NOMO-1 (cell line): ENCODE measurements at regions not wholly inside any gene's neighbourhood (a gene's known extent, or its start where the extent isn't known, plus 50 kb on each side); places are given as distances from the start of the nearest gene placed in this dataset.

Experiments
- DNase-seq, 2 experiments: peaks; one replicate each; lab custom pipeline; 2025; ENCODE audit not compliant: unreplicated experiment in 2 of 2; lab: John Stamatoyannopoulos, UW

- DNase-seq, result no peak
These were observed 1179.8 kb downstream of the BRD1 start for GRCh38 chr22:48647606-48648515.

GRCh38 chr22:48647051-48647450 lies 1180.6 kb downstream of the BRD1 start:
- DNase-seq, result no peak

DNA sequence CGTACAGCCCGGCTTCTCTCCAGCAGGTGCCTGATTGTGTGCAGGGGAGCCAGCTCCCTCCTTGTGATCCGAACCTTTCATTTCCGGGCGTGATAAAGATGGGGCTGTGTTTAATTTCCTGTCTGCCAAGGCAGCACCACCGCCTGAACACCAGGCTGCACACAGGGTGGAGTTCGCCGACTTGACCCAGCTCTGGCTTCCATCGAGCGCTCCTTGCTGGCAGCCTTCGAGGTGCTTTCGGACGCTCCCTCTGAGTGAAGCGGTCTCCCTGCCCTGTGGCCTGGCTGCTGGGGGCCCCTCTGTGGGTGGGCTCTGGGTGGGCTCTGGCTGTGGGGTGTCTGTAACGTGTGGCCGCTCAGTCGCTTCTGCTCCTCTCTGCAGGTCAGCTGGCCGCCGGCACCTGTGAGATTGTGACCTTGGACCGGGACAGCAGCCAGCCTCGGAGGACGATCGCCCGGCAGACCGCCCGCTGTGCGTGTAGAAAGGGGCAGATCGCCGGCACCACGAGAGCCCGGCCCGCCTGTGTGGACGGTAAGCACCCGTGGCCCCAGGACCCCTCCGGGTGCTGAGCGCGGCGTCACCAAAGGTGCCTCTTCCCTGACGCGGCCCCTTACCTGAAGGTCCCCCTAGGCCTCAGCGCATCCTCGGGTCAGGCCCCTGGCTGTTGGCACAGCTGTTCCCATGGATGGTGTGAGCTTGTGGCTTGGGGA lies 1181.3 kb downstream of the BRD1 start:
- no peak for DNase-seq

- no peak for DNase-seq
These were observed 1181.9 kb downstream of the BRD1 start for GRCh38 chr22:48645766-48646165.

DNA sequence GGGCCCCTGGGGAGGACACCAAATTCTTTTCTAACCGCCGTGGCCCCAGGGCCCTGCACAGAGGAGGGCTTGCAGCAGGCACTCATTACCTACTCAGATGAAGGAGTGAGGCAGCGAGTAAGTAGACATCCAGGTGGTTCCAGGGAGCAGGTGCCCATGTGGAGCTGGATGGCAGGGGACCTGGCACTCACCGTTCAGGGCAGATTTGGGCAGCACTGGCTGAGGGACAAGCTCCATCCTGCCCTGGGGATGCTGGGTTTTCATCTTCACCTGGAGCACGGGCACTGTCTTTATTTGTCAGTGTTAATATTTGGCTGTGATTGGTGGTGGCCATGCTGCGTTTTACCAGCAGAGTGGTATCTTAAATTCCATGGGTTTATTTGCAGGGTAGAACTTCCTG lies 1182.7 kb downstream of the BRD1 start:
- DNase-seq, result no peak

GRCh38 chr22:48644108-48644507 lies 1183.6 kb downstream of the BRD1 start:
- DNase-seq, result no peak

GRCh38 chr22:48643066-48643731 lies 1184.5 kb downstream of the BRD1 start:
- DNase-seq, result no peak

GRCh38 chr22:48642550-48642949 lies 1185.1 kb downstream of the BRD1 start:
- no peak for DNase-seq

DNA sequence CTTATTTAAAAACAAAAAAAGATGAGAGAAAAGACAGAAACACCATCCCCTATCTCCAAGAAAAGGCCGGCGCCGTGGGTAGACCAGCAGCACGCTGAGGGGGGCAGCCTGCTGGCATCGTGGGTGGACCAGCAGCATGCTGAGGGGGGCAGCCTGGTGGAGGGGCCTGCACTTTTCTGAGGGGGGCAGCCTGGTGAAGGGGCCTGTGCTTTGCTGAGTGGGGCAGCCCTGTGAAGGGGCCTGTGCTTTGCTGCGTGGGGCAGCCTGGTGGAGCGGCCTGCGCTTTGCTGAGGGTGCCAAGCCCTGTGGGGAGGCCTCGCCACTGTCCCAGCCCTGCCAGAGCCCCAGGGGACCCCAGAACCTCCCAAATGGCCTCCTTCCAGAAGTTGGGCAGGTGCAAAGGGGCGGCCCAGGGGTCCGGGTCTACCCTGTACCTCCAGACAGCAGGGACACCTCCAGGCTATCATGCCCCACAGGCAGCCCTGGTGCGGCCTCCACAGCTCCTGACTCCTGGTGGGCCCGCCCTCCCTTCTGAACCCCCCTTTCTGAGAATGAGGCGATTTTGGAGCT lies 1185.7 kb downstream of the BRD1 start:
- no peak for DNase-seq

DNA sequence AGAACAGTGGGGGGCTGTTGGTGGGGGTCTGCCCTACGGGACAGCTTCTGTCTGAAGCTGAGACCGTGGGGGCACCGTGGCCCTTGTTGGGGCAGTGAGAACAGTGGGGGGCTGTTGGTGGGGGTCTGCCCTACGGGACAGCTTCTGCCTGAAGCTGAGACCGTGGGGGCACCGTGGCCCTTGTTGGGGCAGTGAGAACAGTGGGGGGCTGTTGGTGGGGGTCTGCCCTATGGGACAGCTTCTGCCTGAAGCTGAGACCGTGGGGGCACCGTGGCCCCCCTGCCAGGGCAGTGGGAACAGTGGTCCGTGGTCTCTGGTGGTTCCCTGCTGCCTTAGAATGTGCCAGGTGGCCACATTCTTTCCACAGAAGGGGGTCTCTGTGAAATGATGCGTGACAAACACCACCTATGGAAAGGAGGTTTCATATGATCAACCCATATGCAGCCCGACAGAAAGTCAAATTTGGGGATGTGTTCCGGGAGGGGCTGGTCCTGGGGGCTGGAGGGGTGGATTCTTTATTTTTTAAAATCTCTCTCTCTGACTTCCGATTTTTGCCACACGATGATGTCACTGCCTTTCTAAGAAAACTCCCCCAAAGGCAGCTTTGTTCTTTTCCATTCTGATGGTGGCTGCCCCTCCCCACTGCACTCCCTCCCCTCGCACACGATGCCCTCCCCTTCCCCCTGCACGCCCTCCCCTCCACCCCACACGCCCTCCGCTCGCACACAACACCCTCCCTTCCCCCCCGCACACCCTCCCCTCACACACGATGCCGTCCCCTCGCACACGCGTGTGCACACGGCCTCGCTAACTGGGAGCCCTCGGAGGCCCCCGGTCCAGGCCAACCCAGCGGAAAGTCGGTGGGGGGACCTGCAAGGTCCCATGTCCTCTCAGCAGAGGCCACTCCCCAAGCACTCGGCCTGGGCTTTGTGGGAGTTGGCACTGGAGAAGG lies 1186.5 kb downstream of the BRD1 start:
- DNase-seq, result no peak

GRCh38 chr22:48639896-48640748 lies 1187.6 kb downstream of the BRD1 start:
- no peak for DNase-seq

DNA sequence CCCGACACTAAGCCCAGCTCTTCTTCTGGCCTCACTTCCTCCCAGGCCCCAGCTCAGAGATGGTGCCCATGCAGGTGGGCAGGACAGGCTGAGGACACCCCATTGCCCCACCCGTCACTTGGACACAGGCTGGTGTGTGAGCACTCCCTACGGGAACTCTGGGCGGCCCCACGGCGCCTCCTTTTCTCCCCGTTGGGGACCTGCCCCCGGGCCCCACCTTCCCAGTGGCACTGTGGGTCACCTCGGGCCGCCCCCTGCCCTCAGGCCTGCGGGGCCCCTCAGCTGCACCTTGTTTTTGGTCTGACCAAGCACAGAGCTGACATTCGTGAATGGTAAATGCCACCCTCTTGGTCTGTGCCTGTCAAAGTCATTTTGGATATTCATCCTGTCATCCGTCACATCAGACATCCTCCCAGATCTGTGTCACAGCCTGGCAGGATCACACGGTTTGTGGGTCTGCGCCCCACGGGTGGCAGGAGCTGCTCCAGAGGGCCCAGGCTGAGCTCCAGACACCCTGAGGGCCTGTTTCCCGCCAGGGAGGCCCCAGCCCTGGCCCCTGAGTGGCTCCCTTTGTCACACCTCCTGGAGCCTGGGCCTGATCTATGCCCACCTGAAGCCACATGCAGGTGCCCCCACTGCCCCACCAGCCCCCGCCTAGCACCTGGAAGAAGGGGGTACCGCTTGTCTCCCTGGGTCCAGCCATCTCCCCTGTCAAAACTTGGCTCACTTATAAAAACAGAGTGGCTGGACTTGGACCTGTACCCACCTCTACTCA lies 1188.5 kb downstream of the BRD1 start:
- DNase-seq, result no peak

- DNase-seq, result no peak
These were observed 1190.4 kb downstream of the BRD1 start for GRCh38 chr22:48637231-48637630.

DNA sequence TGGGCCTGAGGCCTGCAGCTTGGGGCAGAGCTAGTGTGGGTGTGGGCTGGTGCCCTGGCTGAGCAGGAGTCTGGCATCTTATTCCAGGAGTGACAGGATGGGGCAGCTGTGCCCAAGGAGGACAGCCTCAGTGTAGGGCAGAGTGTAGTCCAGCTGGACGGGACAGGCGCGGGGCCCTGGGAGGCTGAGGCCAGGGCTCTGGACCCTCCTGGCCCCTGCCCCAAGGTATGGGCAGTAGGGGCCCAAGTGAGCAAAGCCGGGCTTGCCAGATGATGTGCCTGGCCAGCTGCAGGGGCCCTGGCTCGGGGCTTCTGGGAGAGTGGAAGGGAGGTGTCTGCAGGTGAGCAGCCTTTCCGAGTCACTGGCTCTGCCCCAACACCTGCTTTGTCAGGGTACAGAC lies 1190.9 kb downstream of the BRD1 start:
- no peak for DNase-seq

DNA sequence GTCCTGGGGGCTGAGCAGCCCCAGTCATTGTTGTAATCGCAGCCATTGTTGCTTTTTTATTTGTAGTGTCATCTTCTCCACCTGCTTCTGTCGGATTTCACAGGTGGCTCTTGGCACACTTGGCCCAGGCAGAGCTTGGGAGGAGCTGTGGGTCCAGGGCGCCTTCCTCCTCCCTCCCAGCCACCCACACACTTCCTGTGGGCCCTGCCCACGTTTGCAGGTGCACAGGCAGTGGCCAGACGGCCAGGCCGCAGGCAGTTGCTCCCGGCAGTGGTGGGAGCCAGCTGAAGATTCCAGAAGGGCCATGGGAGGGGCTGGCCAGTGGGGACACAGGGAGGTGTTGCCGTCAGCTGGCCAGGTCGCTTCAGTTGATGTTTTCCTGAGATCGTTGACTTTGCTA lies 1191.9 kb downstream of the BRD1 start:
- DNase-seq, result no peak

DNA sequence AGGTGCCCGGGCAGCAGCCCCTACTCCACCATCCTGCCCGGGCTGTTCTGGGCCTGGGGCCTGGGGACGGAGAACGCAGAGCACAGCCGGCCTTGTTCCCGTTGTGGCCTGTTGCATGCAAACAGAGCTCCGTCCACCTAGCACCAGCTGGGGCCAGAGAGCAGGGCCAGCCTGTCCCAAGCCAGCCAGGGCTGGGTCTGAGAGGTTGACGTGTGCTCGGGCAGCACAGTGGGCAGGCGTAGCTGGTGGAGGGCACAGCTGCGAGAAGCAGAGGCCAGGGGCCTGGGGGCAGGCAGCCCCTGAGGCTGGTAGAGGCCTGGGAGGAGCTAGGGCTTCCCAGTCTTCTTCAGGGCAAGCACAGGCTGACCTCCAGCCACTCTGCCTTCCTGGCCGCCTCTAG lies 1192.6 kb downstream of the BRD1 start:
- DNase-seq, result no peak

DNA sequence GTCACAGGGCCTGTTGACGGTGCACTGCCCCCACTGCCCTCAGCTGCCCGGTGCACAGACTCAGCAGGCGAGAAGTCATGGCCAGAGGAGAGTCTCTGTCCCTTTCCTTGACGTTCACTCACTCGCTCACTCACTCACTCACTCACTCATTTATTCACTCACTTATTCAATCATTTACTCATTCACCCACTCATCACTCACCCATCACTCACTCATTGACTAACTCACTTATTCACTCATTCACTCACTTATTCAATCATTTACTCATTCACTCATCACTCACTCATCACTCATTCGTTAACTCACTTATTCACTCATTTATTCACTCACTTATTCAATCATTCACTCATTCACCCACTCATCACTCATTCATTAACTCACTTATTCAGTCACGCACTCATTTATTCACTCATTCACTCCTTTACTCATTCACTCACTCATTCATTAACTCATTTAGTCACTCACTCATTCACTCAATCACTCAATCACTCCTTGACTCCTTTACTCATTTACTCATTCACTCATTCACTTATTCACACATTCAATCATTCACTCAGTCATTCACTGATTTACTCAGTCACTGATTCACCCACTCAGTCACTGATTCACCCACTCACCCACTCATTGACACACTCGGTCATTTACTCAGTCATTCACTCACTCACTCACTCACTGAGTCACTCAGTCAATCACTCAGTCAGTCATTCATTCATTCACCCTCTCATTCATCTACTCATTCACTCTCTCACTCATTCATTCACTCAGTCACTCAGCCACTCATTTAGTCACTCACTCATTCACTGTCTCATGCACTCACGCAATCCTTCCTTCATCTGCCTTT lies 1193.5 kb downstream of the BRD1 start:
- DNase-seq, result no peak
